ENCODE measurements at regions not wholly inside any gene's neighbourhood (a gene's known extent, or its start where the extent isn't known, plus 50 kb on each side); places are given as distances from the start of the nearest gene placed in this dataset.

DNA sequence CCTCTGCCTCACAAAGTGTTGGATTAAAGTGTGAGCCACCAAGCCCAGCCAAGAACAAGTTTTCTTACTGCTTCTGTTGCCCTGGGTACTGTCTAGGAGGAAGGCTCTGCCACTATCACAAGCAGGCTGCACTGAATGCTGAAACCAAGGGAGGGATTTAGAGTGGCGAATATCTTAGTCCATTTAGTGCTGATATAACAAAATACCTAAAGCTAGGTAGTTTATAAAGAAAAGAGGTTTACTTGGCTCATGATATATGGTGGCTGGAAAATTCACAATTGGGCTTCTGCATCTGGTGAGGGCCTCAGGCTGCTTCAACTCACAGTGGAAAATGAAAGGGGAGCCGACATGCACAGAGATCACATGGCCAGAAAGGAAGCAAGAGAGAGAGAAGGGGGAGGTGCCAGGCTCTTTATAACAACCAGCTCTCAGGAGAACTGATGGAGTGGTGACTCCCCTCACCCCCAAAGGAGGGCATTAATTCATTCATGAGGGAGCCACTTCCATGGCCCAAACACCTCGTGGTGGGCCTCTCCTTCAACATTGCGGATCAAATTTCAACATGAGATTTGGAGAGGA lies 146.0 kb upstream of the SERPINE2 start:
- BruUV-seq (replicated peaks), result no TSS peak
- H3K27me3 Mint-ChIP-seq (ENCODE audit: insufficient read depth, unreplicated experiment), result no peaks in the 10 kb centered on the region
- DNase-seq (ENCODE audit: unreplicated experiment), result no peak
- TF ChIP-seq, protein P1, sequence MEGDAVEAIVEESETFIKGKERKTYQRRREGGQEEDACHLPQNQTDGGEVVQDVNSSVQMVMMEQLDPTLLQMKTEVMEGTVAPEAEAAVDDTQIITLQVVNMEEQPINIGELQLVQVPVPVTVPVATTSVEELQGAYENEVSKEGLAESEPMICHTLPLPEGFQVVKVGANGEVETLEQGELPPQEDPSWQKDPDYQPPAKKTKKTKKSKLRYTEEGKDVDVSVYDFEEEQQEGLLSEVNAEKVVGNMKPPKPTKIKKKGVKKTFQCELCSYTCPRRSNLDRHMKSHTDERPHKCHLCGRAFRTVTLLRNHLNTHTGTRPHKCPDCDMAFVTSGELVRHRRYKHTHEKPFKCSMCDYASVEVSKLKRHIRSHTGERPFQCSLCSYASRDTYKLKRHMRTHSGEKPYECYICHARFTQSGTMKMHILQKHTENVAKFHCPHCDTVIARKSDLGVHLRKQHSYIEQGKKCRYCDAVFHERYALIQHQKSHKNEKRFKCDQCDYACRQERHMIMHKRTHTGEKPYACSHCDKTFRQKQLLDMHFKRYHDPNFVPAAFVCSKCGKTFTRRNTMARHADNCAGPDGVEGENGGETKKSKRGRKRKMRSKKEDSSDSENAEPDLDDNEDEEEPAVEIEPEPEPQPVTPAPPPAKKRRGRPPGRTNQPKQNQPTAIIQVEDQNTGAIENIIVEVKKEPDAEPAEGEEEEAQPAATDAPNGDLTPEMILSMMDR (IDR thresholded peaks at IDR 0.05; ENCODE audit: unreplicated experiment), result no peak
- intact Hi-C loops (cut with micrococcal nuclease), result no loop called here
- ChIA-PET POLR2A (no interaction called here), CTCF (interaction anchor here (0.7 to 0.9 kb wide), 2 partner anchors 23 to 100 kb away, joined by 3 read pairs; no protein-coding TSS in a partner anchor)
- H3K9me3 Mint-ChIP-seq (ENCODE audit: unreplicated experiment), result no peaks in the 10 kb centered on the region
- no peaks in the 10 kb centered on the region for H3K36me3 Mint-ChIP-seq (ENCODE audit: insufficient read depth, unreplicated experiment)
- H3K27ac Mint-ChIP-seq (ENCODE audit: low read depth, unreplicated experiment), result no peak overlapping the region
- peaks cover 13% of the 10 kb centered on the region for H3K4me1 Mint-ChIP-seq (ENCODE audit: insufficient read depth, unreplicated experiment)
- H3K4me3 Mint-ChIP-seq (ENCODE audit: unreplicated experiment), result no peak overlapping the region

DNA sequence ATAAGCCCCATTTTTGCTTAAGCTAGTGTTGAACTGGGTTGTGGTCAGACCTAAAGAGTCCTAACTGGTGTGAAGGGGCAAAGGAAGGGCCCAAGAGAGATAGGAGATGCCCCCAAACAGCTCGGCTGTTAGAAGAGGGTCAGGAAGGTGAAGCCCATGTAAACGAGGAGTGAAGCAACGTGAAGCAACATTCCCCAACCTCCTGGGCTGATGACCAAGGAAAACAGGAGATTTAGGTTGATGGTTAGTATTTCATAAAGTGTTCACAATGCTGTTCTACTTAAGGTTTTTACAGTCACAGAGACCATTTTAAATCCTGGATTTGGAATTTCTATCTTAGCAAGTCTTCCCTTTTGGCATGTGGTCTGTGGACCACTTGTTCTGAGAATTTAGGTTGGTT lies 144.0 kb upstream of the SERPINE2 start:
- Mint-ChIP-seq H3K36me3 (ENCODE audit: insufficient read depth, unreplicated experiment) (no peaks in the 10 kb centered on the region), H3K4me3 (ENCODE audit: unreplicated experiment) (no peak overlapping the region), H3K27ac (ENCODE audit: low read depth, unreplicated experiment) (no peak overlapping the region), H3K9me3 (ENCODE audit: unreplicated experiment) (no peaks in the 10 kb centered on the region), H3K27me3 (ENCODE audit: insufficient read depth, unreplicated experiment) (no peaks in the 10 kb centered on the region), H3K4me1 (ENCODE audit: insufficient read depth, unreplicated experiment) (peaks cover 13% of the 10 kb centered on the region)
- BruUV-seq (replicated peaks), result no TSS peak
- ChIA-PET CTCF (interaction anchor here (0.7 kb wide), 1 partner anchor 576 kb away, joined by 3 read pairs; no protein-coding TSS in a partner anchor), POLR2A (no interaction called here)
- TF ChIP-seq, protein P1 (IDR thresholded peaks at IDR 0.05; ENCODE audit: unreplicated experiment), result no peak
- DNase-seq (ENCODE audit: unreplicated experiment), result peak; percentile 52
- intact Hi-C loops (cut with micrococcal nuclease), result no loop called here

GRCh38 chr2:224182498-224182897 lies 143.4 kb upstream of the SERPINE2 start:
- Mint-ChIP-seq H3K4me1 (ENCODE audit: insufficient read depth, unreplicated experiment) (peaks cover 13% of the 10 kb centered on the region), H3K9me3 (ENCODE audit: unreplicated experiment) (no peaks in the 10 kb centered on the region), H3K36me3 (ENCODE audit: insufficient read depth, unreplicated experiment) (no peaks in the 10 kb centered on the region), H3K27me3 (ENCODE audit: insufficient read depth, unreplicated experiment) (no peaks in the 10 kb centered on the region), H3K27ac (ENCODE audit: low read depth, unreplicated experiment) (no peak overlapping the region), H3K4me3 (ENCODE audit: unreplicated experiment) (no peak overlapping the region)
- intact Hi-C loops (cut with micrococcal nuclease), result no loop called here
- ChIA-PET POLR2A (no interaction called here), CTCF (interaction anchor here (0.7 kb wide), 1 partner anchor 576 kb away, joined by 3 read pairs; no protein-coding TSS in a partner anchor)
- DNase-seq (ENCODE audit: unreplicated experiment), result no peak
- BruUV-seq (replicated peaks), result no TSS peak
- TF ChIP-seq, protein P1 (IDR thresholded peaks at IDR 0.05; ENCODE audit: unreplicated experiment), result no peak

- H3K27me3 Mint-ChIP-seq (ENCODE audit: insufficient read depth, unreplicated experiment), result no peaks in the 10 kb centered on the region
- DNase-seq (ENCODE audit: unreplicated experiment), result no peak
These were observed 142.6 kb upstream of the SERPINE2 start for GRCh38 chr2:224181534-224182155.

More at GRCh38 chr2:224181534-224182155, 142.6 kb upstream of the SERPINE2 start:
- ChIA-PET POLR2A (no interaction called here), CTCF (no interaction called here)
- Mint-ChIP-seq H3K27ac (ENCODE audit: low read depth, unreplicated experiment) (no peak overlapping the region), H3K9me3 (ENCODE audit: unreplicated experiment) (no peaks in the 10 kb centered on the region), H3K36me3 (ENCODE audit: insufficient read depth, unreplicated experiment) (no peaks in the 10 kb centered on the region), H3K4me1 (ENCODE audit: insufficient read depth, unreplicated experiment) (peaks cover 13% of the 10 kb centered on the region), H3K4me3 (ENCODE audit: unreplicated experiment) (no peak overlapping the region)
- intact Hi-C loops (cut with micrococcal nuclease), result no loop called here
- TF ChIP-seq, protein P1 (IDR thresholded peaks at IDR 0.05; ENCODE audit: unreplicated experiment), result no peak
- BruUV-seq (replicated peaks), result no TSS peak
